ENCODE measurements at regions not wholly inside any gene's neighbourhood (a gene's known extent, or its start where the extent isn't known, plus 50 kb on each side); places are given as distances from the start of the nearest gene placed in this dataset.
A peak's percentile ranks its signal among the peaks of the same experiment; 100 is the strongest.
"Not testable (repeated sequence)": the region's sequence is repeated elsewhere in the genome, so short reads cannot be mapped to it uniquely, and the experiment has no call there.

GRCh38 chr15:36432161-36432560, 147.3 kb upstream of the CDIN1 start:
- DNase-seq = no peak

- no peak for DNase-seq
Observed at GRCh38 chr15:36434177-36434576, 145.2 kb upstream of the CDIN1 start.

- DNase-seq = no peak
Observed at GRCh38 chr15:36438499-36438898, 140.9 kb upstream of the CDIN1 start.

- DNase-seq = no peak
Observed at GRCh38 chr15:36447373-36447772, 132.1 kb upstream of the CDIN1 start.

- DNase-seq = no peak
Observed at GRCh38 chr15:36448418-36448817, 131.0 kb upstream of the CDIN1 start.

GRCh38 chr15:36449084-36449661, 130.3 kb upstream of the CDIN1 start:
- no peak for DNase-seq

GRCh38 chr15:36449662-36450145, 129.7 kb upstream of the CDIN1 start:
- DNase-seq = no peak

GRCh38 chr15:36454244-36454643, 125.2 kb upstream of the CDIN1 start:
- not testable (repeated sequence) for DNase-seq

- DNase-seq = no peak
Observed at GRCh38 chr15:36458411-36458810, 121.0 kb upstream of the CDIN1 start.

- no peak for DNase-seq
Observed at GRCh38 chr15:36465304-36465703, 114.1 kb upstream of the CDIN1 start.

GRCh38 chr15:36468746-36469145, 110.7 kb upstream of the CDIN1 start:
- DNase-seq = peak; percentile 89

GRCh38 chr15:36469311-36469966, 110.0 kb upstream of the CDIN1 start:
- peak; percentile 66 for DNase-seq

- DNase-seq = no peak
Observed at GRCh38 chr15:36472672-36473071, 106.8 kb upstream of the CDIN1 start.

- no peak for DNase-seq
Observed at GRCh38 chr15:36478561-36478960, 100.9 kb upstream of the CDIN1 start.

GRCh38 chr15:36479200-36479896, 100.1 kb upstream of the CDIN1 start:
- no peak for DNase-seq

GRCh38 chr15:36481156-36481555, 98.3 kb upstream of the CDIN1 start:
- DNase-seq = no peak

- no peak for DNase-seq
Observed at GRCh38 chr15:36483409-36483808, 96.0 kb upstream of the CDIN1 start.

GRCh38 chr15:36484038-36484778, 95.2 kb upstream of the CDIN1 start:
- DNase-seq = no peak

GRCh38 chr15:36491912-36492311, 87.5 kb upstream of the CDIN1 start:
- no peak for DNase-seq

GRCh38 chr15:36495456-36495991, 83.9 kb upstream of the CDIN1 start:
- no peak for DNase-seq

GRCh38 chr15:36497901-36498300, 81.5 kb upstream of the CDIN1 start:
- DNase-seq = no peak

GRCh38 chr15:36498401-36498800, 81.0 kb upstream of the CDIN1 start:
- DNase-seq = no peak

GRCh38 chr15:36498916-36499315, 80.5 kb upstream of the CDIN1 start:
- no peak for DNase-seq
